HG02943 (cell line): ENCODE measurements at regions not wholly inside any gene's neighbourhood (a gene's known extent, or its start where the extent isn't known, plus 50 kb on each side); places are given as distances from the start of the nearest gene placed in this dataset.

ENCODE experiments used
- ATAC-seq: cut with Tn5 transposase; IDR thresholded peaks from one replicate; pipeline ENCODE4 v1.9.1; 2021; ENCODE audit warnings: mild to moderate bottlenecking, low read depth, moderate library complexity; ENCODE audit not compliant: unreplicated experiment

GRCh38 chr10:33460505-33461294 lies 126.2 kb upstream of the NRP1 start:
- ATAC-seq = no peak

DNA sequence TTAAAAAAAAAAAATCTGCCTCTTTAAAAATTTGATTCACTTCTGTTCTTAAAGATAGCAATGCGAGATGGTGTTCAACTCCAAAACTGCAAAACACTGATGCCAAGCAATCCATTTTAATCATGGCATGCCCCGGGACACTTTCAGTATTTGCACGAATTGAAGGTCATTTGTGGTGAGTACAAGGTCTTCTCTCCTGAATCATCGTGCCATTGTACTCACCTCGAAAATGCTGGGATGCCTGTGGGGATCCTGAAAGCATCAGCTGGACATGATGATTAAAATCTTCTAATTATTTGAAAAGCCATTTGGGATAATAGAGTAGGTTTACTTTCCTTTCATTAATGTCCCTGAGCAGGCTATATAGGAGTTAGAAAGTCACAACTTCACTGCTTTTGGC lies 125.1 kb upstream of the NRP1 start:
- no peak for ATAC-seq

GRCh38 chr10:33455029-33455428 lies 120.6 kb upstream of the NRP1 start:
- ATAC-seq = no peak

- ATAC-seq = no peak
Measured at GRCh38 chr10:33454554-33454953, 120.1 kb upstream of the NRP1 start.

- ATAC-seq = no peak
Measured at GRCh38 chr10:33453081-33454025, 118.9 kb upstream of the NRP1 start.

GRCh38 chr10:33448421-33449140 lies 114.1 kb upstream of the NRP1 start:
- no peak for ATAC-seq

DNA sequence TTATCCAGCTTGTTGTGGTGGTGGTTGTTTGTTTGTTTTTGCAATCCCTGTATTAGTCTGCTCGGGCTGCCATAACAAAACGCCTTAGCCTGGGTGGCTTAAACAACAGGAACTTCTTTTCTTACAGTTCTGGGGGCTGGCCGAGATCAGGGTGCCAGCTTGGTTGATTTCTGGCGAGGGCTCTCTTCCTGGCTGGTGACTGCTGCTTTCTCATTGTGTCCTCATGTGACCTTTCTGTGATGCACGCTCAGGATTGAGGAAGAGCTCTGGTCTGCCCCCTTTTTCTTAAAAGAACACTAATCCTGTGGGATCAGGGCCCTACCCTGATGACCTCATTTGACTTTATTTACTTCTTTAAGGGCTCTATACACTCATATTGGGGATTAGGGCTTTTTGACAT lies 107.1 kb upstream of the NRP1 start:
- no peak for ATAC-seq

DNA sequence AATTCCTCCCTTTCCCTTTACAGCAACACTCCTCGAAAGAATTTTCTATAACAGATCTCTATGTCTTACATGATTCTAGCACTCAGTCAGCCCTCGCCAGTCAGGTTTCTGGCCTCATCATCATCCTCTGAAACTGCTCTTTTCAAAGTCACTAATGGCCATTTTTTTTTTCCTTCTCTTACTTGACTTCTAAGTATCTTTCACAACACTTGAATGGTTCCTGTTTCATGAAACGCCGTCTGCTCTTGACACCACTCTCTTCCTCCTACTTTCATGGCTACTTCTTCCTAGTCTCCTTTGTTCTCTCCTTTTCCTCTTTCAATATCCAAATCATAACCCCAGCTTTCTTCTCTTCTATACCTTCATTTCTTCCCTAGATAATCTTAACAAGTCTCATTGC lies 100.5 kb upstream of the NRP1 start:
- ATAC-seq = no peak

- no peak for ATAC-seq
Measured at GRCh38 chr10:33428682-33429081, 94.2 kb upstream of the NRP1 start.

GRCh38 chr10:33423154-33423529 lies 88.7 kb upstream of the NRP1 start:
- no peak for ATAC-seq

DNA sequence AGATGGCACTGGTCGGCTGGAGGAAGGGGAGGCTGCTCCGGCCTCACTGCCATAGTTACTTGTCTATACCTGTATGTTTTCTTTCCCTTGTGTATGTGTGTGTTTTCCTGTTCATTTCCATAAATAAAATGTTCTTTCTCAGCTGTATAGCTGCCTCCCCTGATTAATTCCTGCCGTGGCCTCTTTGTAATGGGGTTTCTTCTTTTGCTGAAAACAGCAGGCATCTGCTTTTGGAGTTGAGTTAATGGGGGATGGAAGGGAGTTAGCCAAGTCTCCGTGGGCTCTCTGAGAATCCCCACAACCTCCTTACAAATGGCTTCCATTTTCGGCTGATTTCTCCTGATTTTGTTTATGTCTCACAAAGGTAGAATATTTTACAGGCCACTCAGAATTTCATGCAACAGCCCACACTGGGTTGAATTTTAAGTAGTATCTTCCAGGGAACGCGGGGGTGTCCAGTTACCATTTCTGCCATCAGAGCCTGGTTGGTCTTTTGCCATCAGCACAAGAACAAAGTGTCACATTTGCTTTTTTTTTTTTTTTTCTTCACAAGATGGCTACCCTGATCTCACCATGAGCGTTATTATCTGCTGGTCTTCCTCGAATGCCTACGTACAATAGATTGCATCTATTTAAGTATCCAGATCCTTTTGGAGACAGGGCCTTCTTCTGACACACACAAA lies 88.1 kb upstream of the NRP1 start:
- no peak for ATAC-seq

- ATAC-seq = no peak
Measured at GRCh38 chr10:33421789-33422462, 87.5 kb upstream of the NRP1 start.

DNA sequence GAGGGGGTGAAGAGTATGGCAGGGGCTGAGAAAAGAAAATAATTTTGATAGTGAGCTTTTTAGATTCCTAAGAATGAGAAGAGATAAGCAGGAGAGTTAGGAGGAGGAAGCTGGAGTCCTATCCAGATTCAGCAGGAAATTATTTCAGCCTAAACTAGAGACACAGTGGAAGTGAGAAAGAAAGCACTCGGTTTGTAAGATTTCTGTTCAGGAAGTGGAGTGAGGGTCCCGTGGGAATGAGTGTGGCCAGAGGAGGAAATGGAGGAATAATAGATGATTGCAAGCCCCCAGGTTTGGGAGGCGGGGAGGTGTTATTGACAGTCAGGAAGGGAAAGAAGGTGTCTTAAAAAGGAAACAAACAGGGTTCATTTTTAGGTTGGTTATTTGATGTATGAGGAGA lies 84.8 kb upstream of the NRP1 start:
- ATAC-seq = no peak

- ATAC-seq = no peak
Measured at GRCh38 chr10:33418301-33418700, 83.8 kb upstream of the NRP1 start.

GRCh38 chr10:33416691-33417090 lies 82.2 kb upstream of the NRP1 start:
- no peak for ATAC-seq

DNA sequence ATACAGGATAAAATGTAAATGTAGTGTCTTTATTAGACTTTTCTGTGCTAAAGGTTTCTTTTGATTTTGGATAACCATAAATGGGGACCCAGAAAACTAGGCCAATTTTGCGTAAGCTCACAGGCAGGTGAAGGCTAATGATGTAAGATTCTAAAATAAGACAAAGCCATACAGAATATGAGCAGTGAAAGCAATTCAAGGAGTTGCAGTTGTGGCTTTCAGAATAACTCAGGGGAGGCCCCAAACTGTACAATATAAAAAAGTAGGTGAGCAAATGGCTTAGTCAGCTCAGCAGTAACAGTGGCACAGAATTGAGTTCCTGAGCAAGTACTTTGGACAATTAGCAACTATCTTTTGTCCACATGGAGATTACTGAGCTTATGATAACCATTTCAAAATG lies 81.7 kb upstream of the NRP1 start:
- no peak for ATAC-seq

DNA sequence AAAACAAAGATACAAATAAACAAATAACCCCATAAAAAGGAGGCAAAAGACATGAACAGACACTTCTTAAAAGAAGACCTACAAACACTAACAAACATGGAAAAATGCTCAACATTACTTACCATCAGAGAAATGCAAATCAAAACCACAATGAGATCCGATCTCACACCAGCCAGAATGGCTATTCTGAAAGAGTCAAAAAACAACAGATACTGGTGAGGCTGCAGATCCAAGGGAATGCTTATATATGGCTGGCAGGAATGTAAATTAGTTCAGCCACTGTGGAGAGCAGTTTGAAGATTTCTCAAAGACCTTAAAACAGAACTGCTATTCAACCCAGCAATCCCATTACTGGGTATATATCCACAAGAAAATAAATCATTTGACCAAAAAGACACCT lies 80.4 kb upstream of the NRP1 start:
- no peak for ATAC-seq

GRCh38 chr10:33412653-33413361 lies 78.3 kb upstream of the NRP1 start:
- ATAC-seq = no peak

GRCh38 chr10:33412241-33412640 lies 77.8 kb upstream of the NRP1 start:
- ATAC-seq = no peak
